ENCODE measurements at regions not wholly inside any gene's neighbourhood (a gene's known extent, or its start where the extent isn't known, plus 50 kb on each side); places are given as distances from the start of the nearest gene placed in this dataset.

- no peak for DNase-seq (ENCODE audit: low read depth in 2 of 2)
These were observed 228.6 kb upstream of the TMEM72 start for GRCh38 chr10:44682507-44682906.

DNA sequence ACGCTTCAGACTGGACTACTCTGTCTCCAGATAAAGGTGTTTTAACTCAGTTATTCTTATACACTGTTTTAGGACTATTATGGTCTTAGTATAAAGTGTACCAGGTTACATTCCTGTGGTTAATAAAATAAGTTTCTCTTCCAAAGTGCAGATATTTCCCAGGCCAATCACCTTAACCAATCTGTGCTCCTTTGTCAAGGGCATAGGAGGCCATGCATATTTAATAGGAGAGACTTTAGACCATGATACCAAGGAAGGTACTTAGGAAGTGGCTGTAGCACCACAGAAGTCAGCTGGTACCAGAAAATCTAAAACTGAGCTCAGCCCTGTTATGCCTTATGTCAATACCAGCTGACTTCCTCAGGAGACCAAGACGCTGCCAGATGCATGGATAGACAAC lies 226.5 kb upstream of the TMEM72 start:
- no peak for DNase-seq (ENCODE audit: low read depth in 2 of 2)

DNA sequence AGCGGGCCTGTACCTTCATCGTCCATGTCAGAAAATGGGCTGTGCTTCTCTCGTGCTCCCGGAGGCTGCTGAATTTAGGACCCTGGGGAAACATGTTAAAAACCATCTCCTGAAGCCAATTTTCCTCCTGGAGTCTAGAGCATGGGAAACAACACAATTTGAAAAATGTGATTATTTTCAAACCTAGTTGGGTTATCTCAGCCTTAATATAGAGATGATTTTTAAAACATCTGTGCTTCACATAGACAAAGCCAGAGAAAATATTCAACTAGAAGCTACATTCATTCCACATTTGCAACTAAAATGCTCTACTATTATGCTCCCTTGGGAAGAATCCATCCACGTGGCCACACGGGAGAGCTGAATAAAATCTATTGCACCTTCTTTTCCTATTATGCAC lies 225.9 kb upstream of the TMEM72 start:
- DNase-seq (ENCODE audit: low read depth in 2 of 2): no peak

- no peak for DNase-seq (ENCODE audit: low read depth in 2 of 2)
These were observed 225.4 kb upstream of the TMEM72 start for GRCh38 chr10:44685747-44686146.

DNA sequence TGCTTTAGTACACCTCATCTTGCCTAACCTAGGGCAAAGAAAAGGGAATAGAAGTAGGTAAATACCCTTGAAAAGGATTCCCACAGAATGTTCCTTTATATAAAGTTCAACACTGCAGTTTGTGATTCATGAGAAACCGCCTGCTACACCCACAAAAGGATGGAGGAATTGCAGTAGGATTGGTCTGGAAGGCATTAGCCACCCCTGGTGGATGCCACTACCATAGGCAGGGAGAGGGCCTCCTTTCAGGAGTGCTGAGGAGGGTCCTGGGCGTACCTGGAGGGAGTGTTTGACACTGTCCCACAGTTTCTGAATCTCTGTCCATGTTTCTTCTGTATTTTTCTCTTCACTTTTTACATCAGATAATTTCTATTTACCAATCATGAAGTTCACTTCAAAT lies 221.8 kb upstream of the TMEM72 start:
- no peak for DNase-seq (ENCODE audit: low read depth in 2 of 2)

- DNase-seq (ENCODE audit: low read depth in 2 of 2): no peak
These were observed 214.6 kb upstream of the TMEM72 start for GRCh38 chr10:44696496-44696895.

DNA sequence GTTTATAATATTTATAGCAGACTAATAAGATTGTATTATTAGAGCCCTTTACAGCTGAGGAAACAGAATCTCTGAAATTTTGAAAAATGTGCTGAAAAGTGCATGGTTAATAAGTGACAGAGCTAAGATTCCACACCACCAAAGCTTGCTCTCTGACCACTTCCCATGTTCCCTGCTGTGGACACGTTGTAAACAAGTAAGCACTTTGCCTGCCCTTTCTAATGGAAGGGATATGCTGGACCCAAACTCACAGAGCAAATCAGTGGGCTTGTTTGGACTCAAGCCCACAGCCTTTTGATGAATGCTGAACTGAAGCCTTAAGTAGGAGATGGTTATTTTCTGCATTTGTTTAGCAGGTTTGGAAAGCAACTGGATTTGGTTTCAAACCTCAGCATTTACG lies 214.0 kb upstream of the TMEM72 start:
- DNase-seq (ENCODE audit: low read depth in 2 of 2): no peak

- no peak for DNase-seq (ENCODE audit: low read depth in 2 of 2)
These were observed 208.6 kb upstream of the TMEM72 start for GRCh38 chr10:44702531-44702930.

DNA sequence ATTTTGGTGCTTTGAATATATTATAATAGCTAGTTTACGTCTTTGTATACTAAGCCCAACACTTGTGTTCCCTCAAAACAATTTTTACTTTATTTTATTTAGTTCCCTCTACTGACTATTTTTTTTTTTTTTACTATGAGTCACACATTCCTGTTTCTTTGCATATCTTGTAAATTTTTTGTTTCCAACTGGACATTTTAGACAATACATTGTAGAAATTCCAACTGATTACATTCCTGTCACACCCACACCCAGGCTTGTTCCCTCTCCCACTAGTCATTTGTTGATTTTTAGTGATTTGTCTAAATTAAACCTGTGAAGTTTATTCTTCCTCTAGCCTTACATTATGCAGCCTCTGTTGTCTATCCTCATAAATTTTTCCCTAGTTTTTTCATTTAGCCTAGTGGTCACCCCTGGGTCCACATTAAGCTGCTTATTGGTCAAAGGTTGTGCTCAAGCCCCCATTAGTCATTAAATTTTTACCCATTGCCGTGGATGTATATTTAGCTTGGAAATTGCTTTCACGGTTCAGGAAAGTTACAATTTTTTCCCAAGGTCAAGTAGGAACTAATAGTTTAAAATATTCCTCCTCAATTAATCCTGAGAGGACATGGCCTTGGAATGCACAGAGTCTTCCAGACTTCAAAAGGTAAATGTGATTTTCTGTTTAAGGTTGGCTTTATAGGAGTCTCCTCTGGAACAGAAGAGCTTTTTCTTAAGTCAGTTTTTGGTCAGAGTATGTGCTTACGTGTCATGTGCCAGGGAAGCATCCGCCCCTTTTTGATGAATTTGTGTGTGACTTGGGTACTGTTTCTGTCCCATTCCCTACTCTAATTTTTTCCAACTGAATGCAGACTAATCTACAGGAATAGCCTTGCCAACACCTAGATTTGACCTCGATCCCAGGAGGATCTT lies 207.6 kb upstream of the TMEM72 start:
- DNase-seq (ENCODE audit: low read depth in 2 of 2): no peak

- DNase-seq (ENCODE audit: low read depth in 2 of 2): no peak
These were observed 206.5 kb upstream of the TMEM72 start for GRCh38 chr10:44704616-44705015.

GRCh38 chr10:44706745-44707144 lies 204.4 kb upstream of the TMEM72 start:
- no peak for DNase-seq (ENCODE audit: low read depth in 2 of 2)

- DNase-seq (ENCODE audit: low read depth in 2 of 2): no peak
These were observed 197.8 kb upstream of the TMEM72 start for GRCh38 chr10:44713307-44713706.

GRCh38 chr10:44714451-44714850 lies 196.7 kb upstream of the TMEM72 start:
- no peak for DNase-seq (ENCODE audit: low read depth in 2 of 2)

DNA sequence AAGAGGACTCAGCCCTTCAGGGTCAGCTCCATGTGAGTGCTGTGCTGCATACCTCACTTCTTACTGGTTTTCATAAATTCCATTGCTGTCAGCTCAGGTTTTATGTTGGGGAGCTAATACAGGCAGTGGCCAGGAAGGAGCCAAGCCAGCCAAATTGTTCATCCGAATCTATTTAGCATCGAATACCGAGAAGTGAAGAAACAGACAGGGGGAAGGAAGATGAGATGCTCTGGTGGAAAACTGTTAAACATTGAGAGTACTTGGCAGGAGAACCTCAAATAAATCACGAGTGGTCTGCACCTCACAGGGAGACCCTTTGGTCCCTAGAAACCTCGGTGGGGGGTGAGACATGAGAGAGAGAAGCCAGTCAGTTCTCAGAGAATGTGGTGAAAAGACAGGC lies 196.0 kb upstream of the TMEM72 start:
- no peak for DNase-seq (ENCODE audit: low read depth in 2 of 2)

- no peak for DNase-seq (ENCODE audit: low read depth in 2 of 2)
These were observed 194.6 kb upstream of the TMEM72 start for GRCh38 chr10:44716470-44717015.

GRCh38 chr10:44723082-44723481 lies 188.1 kb upstream of the TMEM72 start:
- DNase-seq (ENCODE audit: low read depth in 2 of 2): no peak

DNA sequence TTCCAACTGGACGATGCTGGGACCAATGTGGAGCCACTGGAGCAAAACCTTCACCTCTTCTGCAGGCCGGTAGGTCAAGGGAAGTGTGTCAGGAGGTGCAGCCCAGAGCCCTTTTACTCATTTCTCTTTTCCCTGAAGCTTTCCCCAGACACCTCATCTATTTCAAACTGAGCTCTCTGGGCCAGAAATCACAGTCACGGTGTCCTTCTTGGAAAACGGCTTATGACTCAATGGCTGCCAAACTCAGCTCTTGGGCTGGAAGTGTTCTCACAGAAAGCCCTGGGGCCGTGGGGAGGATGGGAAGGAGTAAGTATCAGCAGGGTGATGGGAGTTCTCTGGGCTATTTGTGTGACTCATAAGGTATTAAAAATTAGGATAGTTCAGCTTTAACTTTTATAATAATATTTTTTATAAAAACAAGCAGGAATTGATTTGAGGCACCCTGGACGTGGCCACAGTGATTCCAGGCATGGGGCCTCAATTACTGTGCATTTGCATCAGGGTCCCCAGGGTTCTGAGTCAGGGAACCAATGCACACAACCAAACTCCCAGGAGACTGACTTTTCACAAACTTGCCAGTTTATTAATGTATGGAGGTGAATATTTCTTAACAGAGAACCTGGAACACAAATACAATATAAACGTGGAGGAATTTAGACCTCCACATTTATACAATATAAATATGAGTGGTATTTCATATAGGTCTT lies 187.4 kb upstream of the TMEM72 start:
- DNase-seq (ENCODE audit: low read depth in 2 of 2): no peak

GRCh38 chr10:44724415-44725174 lies 186.5 kb upstream of the TMEM72 start:
- no peak for DNase-seq (ENCODE audit: low read depth in 2 of 2)

DNA sequence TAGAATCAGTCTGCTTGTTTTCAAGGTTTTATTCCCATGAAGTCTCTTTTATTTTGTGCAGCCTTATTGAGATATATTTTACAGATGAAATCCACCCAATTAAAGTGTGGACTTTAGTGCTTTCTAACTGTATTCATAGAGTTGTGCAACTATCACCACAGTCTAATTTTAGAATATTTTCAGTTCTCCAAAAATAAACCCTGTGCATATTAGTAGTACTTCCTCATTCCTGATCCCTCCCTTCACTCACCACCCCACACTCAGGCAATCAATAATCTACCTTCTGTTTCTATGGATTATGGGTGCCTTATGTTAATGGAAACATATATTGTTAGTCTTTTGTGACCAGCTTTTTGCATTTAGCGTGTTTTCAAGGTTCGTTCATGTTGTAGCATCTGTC lies 185.7 kb upstream of the TMEM72 start:
- no peak for DNase-seq (ENCODE audit: low read depth in 2 of 2)

GRCh38 chr10:44731283-44731682 lies 179.9 kb upstream of the TMEM72 start:
- DNase-seq (ENCODE audit: low read depth in 2 of 2): no peak

- DNase-seq (ENCODE audit: low read depth in 2 of 2): no peak
These were observed 177.3 kb upstream of the TMEM72 start for GRCh38 chr10:44733501-44734488.
